GM18499 (cell line): ENCODE measurements at regions not wholly inside any gene's neighbourhood (a gene's known extent, or its start where the extent isn't known, plus 50 kb on each side); places are given as distances from the start of the nearest gene placed in this dataset.

Experiments used
- ATAC-seq: cut with Tn5 transposase; IDR thresholded peaks from one replicate; pipeline ENCODE4 v1.9.1; 2021; ENCODE audit warnings: moderate number of reproducible peaks; ENCODE audit not compliant: insufficient read depth, unreplicated experiment

GRCh38 chr14:66378712-66379505 lies 107.3 kb upstream of the CCDC196 start:
- ATAC-seq = no peak

DNA sequence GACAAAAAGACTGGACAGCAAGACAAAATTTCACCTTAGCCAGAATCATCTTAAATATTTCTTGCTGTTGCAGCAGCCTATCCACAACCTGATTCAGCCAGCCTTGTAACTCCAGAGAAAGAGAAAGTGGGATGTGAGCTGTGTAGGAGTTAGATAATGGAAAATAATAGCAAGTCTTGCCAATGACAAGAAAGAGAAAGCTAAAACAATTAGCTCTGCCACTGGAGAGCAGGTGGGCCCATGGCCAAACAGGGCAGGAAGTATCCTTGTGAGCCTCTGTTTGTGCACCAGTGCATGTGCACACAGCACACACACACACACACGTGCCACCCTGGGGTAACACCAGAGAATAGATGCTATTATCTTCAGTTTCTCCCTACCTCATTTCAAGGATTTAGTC lies 106.0 kb upstream of the CCDC196 start:
- ATAC-seq = no peak

DNA sequence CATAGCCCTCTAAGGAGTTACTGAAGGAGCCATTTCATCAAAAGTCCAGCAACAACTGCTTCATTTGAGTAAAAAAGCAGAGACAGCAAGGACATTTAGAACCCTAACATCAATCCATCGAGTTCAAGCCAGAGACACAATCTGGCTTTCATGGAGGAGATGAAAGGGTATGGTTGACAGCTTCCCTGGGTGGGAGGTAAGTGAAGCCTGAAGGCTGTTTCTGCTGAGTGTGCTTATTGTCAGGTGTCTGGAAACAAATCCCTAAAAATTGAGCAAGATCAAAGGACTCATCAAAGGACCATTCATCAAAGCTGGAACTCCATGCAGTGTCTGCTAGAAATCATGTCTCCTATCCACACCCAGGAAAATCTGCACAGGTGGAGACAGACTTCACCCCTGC lies 104.4 kb upstream of the CCDC196 start:
- no peak for ATAC-seq

DNA sequence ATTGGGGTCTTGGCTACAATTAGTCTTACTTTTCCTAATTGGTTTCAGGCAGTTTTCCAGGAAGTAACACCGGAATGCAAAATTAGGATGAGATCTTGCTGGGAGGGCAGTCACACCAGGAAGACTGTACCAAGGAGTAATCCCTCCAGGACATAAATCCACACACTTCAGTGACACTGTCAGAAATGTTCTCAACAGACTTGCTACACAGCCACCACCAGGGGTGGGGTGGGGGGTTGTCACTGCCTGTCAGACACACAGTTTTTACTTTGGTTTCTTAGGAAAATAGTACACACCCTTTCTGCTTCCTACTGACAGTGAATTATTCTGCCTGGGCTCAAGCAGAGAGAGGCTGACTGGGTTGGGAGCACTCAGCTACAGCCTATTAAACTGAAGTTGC lies 102.9 kb upstream of the CCDC196 start:
- no peak for ATAC-seq

DNA sequence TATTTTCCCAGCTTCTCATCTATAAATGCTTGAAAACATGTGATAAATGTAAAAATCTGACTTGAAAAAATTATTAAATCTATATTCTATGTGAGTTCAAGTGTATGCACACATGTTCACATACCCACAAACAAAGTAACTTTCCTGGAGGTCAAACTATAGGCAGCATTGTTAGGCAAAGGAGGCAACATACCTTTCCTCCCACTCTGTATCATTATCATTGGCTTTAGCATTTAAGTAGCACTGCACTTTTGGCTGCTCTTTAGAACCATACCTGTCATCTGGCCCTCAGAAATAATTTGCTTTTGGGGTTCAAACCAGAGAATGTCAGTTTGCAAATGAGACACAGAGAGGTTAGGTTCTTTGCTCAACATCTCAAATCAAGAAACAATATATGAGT lies 102.4 kb upstream of the CCDC196 start:
- no peak for ATAC-seq

DNA sequence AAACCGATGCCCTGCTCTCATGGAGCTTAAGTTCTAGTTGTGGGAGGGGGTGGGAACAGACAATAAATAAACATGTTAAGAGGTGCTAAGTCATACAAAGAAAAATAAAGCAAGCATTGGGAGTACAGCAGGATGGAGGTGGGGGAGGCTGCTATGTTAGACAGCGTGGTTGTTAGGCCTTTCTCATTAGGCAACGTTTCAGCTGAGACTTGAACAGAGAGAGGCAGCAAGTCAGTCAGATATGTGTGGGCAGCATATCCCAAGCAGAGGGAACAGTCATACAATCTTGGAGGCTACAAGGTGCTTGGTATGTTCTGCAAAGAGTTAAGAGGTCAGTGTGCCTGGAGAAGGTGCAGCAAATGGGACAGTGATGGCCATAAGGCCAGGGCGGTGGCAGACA lies 97.7 kb upstream of the CCDC196 start:
- ATAC-seq = no peak

GRCh38 chr14:66389481-66389880 lies 96.7 kb upstream of the CCDC196 start:
- ATAC-seq = no peak

GRCh38 chr14:66395300-66395699 lies 90.9 kb upstream of the CCDC196 start:
- peak; percentile 45 for ATAC-seq

DNA sequence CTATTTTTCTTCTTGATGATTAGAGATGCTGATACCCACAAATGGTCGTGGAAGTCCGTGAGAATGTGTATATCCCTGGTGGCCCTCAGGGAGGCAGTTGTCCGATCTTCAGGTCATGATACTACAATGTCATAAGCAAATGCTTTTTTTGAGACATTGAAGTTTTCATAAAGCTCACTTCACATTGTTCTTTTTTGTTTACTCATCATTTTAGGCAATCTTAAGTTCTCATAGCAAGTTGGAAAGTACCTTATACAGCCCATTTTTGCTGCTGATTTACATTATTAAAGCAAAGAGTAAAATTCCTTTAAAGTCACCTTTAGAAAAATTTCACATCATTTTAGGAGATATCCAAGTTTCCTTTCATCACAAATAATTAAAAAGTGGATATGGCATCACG lies 90.0 kb upstream of the CCDC196 start:
- no peak for ATAC-seq

DNA sequence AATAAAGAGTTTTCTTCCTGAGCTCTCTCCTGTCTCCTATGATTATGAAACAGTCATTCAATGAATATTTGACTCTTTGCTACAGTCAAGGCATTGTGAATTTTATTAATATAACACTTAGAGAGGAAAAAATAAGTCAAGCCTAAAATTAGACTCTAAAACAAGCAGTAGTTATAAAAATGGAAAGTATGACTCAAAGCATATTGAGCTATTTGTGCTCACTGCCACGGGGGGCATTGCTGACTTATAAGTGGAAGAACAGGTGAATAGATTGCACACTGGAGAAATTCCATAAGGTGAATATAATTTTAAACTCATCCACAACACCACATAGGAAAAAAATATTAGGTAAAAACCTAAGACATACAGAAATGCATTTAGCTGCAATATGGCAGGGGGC lies 87.7 kb upstream of the CCDC196 start:
- ATAC-seq = no peak

- no peak for ATAC-seq
These were observed 84.6 kb upstream of the CCDC196 start for GRCh38 chr14:66401449-66402095.

GRCh38 chr14:66403183-66403582 lies 83.0 kb upstream of the CCDC196 start:
- no peak for ATAC-seq

DNA sequence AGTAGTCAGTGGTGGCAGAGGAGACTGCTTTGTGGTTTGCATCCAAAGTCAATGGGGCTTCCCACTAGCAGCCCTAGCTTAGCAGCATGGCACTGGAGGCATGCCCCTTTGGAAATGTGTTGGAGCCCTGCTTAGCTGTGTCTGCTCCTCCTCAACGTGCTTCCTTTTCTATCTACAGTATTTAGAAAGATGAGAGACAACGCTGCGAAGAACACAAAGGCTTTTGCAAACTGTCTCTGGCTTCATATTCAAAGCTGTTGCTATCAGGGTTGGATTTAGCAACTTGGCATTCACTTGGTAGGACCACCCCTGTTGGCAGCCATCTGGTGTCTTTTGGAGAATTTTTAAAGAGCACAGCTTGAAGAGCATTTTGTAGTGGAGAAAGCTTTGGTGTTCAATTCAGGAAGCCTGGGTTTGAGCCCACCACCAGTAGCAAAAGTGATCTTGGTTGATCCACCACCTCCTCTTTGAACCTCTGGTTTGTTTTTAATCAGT lies 82.1 kb upstream of the CCDC196 start:
- ATAC-seq = no peak

GRCh38 chr14:66405158-66405557 lies 81.0 kb upstream of the CCDC196 start:
- ATAC-seq = no peak

- no peak for ATAC-seq
These were observed 72.3 kb upstream of the CCDC196 start for GRCh38 chr14:66413901-66414300.

GRCh38 chr14:66414511-66414910 lies 71.7 kb upstream of the CCDC196 start:
- ATAC-seq = no peak

GRCh38 chr14:66420251-66421006 lies 65.7 kb upstream of the CCDC196 start:
- ATAC-seq = no peak

DNA sequence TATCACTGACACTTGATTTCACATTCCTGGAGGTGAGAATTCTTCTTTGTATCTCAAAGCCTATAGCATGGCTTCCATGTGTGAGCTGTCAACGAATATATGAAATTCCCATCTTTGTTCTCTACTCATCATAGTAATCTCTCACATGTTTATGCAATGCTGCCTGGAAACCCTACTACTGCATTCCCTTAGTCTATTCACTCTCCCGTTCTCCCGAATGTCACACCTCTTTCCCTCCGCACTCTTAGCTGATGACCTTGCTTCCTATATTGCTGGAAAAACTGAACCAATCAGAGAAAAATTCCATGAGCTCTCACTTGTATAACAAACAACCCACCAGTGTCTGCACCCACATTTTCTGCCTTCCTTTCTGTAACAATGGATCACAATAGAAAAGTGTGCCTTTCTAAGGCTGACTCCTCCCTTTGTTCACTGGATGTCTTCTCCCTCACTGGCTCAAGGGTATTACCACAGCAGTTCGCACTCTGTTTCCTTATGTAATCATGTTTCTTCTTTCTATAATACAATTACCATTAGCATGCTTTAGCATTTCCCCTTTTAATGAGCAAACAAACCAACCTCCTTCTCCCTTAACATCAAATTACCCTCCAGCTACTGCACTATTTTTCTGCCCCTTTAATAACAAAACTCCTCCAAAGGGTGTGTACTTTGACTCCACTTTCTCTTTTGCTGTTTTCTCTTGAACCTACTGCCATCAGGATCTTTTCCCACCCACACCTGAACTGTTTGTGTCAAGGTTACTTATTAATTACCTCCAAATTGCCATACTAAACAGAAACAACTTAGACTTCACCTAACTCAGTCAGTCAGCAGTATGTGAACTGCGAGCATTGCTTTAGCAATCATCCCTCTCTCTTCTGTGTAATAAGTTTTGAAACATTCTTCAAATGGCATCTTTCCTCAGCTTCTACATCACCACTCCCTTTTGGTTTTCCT lies 63.9 kb upstream of the CCDC196 start:
- ATAC-seq = no peak

- ATAC-seq = no peak
These were observed 60.8 kb upstream of the CCDC196 start for GRCh38 chr14:66425402-66425801.

DNA sequence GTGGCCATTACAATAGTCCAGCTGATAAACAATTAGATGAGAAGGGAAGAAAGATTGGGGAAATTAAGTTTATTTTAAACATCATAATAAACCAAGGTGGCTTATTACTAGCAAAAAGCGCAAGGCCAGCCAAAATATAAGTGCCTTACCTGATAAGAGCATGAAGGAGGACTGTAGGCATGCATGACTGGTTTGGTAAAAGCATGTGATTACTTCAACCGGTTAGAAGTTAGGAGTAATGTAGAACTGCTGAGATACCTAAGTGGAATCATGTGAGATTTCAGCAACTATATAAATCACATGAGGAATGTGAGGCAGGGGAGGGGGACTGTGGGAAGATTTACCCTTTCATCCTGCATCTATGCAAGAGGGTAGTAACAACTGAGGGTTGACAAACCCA lies 59.7 kb upstream of the CCDC196 start:
- no peak for ATAC-seq
